HEK293 (cell line): ENCODE measurements at regions not wholly inside any gene's neighbourhood (a gene's known extent, or its start where the extent isn't known, plus 50 kb on each side); places are given as distances from the start of the nearest gene placed in this dataset.
A peak's percentile ranks its signal among the peaks of the same experiment; 100 is the strongest.

Experiments
- CTCF ChIA-PET: fragments of 350-600 bp; formaldehyde crosslinking; extraction: SDS; loops from one replicate; lab custom pipeline; 2021; ENCODE audit warnings: antibody characterized with exemption; lab: Yijun Ruan, JAX
- POLR2A ChIA-PET: fragments of 300-600 bp; formaldehyde crosslinking; extraction: SDS; loops from one replicate; lab custom pipeline; 2020; ENCODE audit warnings: antibody characterized with exemption, inconsistent platforms; lab: Yijun Ruan, JAX
- H3K27ac ChIP-seq: fragments of 200-500 bp; sonication (Bioruptor generic); 2 replicates; pipeline ENCODE4 v1.5.1; 2014; ENCODE audit warnings: low read depth, low read length, control low read depth, inconsistent platforms; ENCODE audit errors: extremely low read depth
- H3K36me3 ChIP-seq, 2 experiments: fragments of 200-500 bp in 1 of 2; sonication (Bioruptor generic) in 1 of 2; 1 replicate in 1 of 2; 2 replicates in 1 of 2; pipeline ENCODE4 v1.5.1; 2014 to 2017; ENCODE audit warnings: inconsistent platforms in 2 of 2, low read length in 2 of 2; ENCODE audit not compliant: control insufficient read depth in 2 of 2, insufficient read depth in 1 of 2
- H3K4me1 ChIP-seq: fragments of 200-500 bp; sonication (Bioruptor generic); 2 replicates; pipeline ENCODE4 v1.5.1; 2014; ENCODE audit warnings: mild to moderate bottlenecking, low read length, inconsistent platforms; ENCODE audit not compliant: control insufficient read depth, insufficient read depth
- H3K4me3 ChIP-seq: 2 replicates; pipeline ENCODE4 v1.5.1; 2011; ENCODE audit warnings: low read depth, mild to moderate bottlenecking, control low read depth, low read length, moderate library complexity
- H3K9me3 ChIP-seq: fragments of 200-500 bp; sonication (Bioruptor generic); 2 replicates; pipeline ENCODE4 v1.5.1; 2014; ENCODE audit warnings: low read depth, low read length, inconsistent platforms; ENCODE audit not compliant: control insufficient read depth, insufficient read depth
- BCL11B ChIP-seq: fragments of 450-650 bp; formaldehyde crosslinking; IDR thresholded peaks from 2 replicates; pipeline ENCODE4 v1.5.1; 2016; ENCODE audit warnings: low read depth, missing biosample characterization, missing genetic modification characterization
- FEZF1 ChIP-seq: fragments of 450-650 bp; formaldehyde crosslinking; IDR thresholded peaks from 2 replicates; pipeline ENCODE4 v1.5.1; 2016; ENCODE audit warnings: missing biosample characterization, missing genetic modification characterization
- HOXA7 ChIP-seq: sonication (generic); formaldehyde crosslinking; IDR thresholded peaks from 2 replicates; pipeline ENCODE4 v1.8.1; 2022; ENCODE audit warnings: missing genetic modification reagents, borderline replicate concordance
- KLF10 ChIP-seq: fragments of 450-650 bp; IDR thresholded peaks from 2 replicates; pipeline ENCODE4 v1.5.1; 2018; ENCODE audit warnings: missing biosample characterization, mild to moderate bottlenecking, missing genetic modification characterization
- PRDM1 ChIP-seq: fragments of 450-650 bp; formaldehyde crosslinking; IDR thresholded peaks from 2 replicates; pipeline ENCODE4; 2016; ENCODE audit warnings: missing biosample characterization, missing genetic modification characterization
- ZNF114 ChIP-seq: fragments of 450-650 bp; formaldehyde crosslinking; IDR thresholded peaks from 2 replicates; pipeline ENCODE4 v1.5.0; 2017; ENCODE audit warnings: missing biosample characterization, missing genetic modification characterization
- ZNF174 ChIP-seq: fragments of 450-650 bp; formaldehyde crosslinking; IDR thresholded peaks from 2 replicates; pipeline ENCODE4 v1.5.0; 2017; ENCODE audit warnings: missing biosample characterization, mild to moderate bottlenecking, missing genetic modification characterization
- ZNF211 ChIP-seq: fragments of 450-650 bp; formaldehyde crosslinking; IDR thresholded peaks from 2 replicates; pipeline ENCODE4 v1.5.1; 2016; ENCODE audit warnings: low read depth, missing biosample characterization, missing genetic modification characterization
- ZNF266 ChIP-seq: fragments of 450-650 bp; formaldehyde crosslinking; IDR thresholded peaks from 2 replicates; pipeline ENCODE4 v1.5.1; 2016; ENCODE audit warnings: missing biosample characterization, missing genetic modification characterization, low read depth
- ZNF274 ChIP-seq, 2 experiments: fragments of 200-500 bp in 1 of 2; fragments of 450-650 bp in 1 of 2; sonication (Bioruptor generic) in 1 of 2; formaldehyde crosslinking in 1 of 2; IDR thresholded peaks; 2 replicates each; pipeline versions ENCODE4 v1.5.1 to v1.6.1; 2014 to 2016; ENCODE audit warnings: borderline replicate concordance in 1 of 2, inconsistent platforms in 1 of 2, low read length in 1 of 2, missing biosample characterization in 1 of 2, missing genetic modification characterization in 1 of 2
- ZNF335 ChIP-seq: fragments of 450-650 bp; formaldehyde crosslinking; conservative IDR thresholded peaks from 2 replicates; pipeline ENCODE4 v1.5.1; 2016; ENCODE audit warnings: missing biosample characterization, missing genetic modification characterization
- ZNF596 ChIP-seq: fragments of 450-650 bp; IDR thresholded peaks from 2 replicates; pipeline ENCODE4 v1.5.0; 2018; ENCODE audit warnings: missing biosample characterization, mild to moderate bottlenecking, missing genetic modification characterization, moderate library complexity
- ZNF654 ChIP-seq: fragments of 450-650 bp; formaldehyde crosslinking; IDR thresholded peaks from 2 replicates; pipeline ENCODE4 v1.5.1; 2016; ENCODE audit warnings: low read depth, missing biosample characterization, missing genetic modification characterization
- ZNF837 ChIP-seq: fragments of 450-650 bp; formaldehyde crosslinking; IDR thresholded peaks from 2 replicates; pipeline ENCODE4 v1.5.1; 2016; ENCODE audit warnings: missing biosample characterization, missing genetic modification characterization
- TF ChIP-seq, protein P1 (sequence below): fragments of 450-650 bp; formaldehyde crosslinking; IDR thresholded peaks from 2 replicates; pipeline ENCODE4; 2016; ENCODE audit warnings: missing biosample characterization, missing genetic modification characterization
- TF ChIP-seq, protein P2 (sequence below): fragments of 450-650 bp; formaldehyde crosslinking; optimal IDR thresholded peaks from 2 replicates; pipeline ENCODE3; 2016; ENCODE audit warnings: missing biosample characterization, mild to moderate bottlenecking, missing genetic modification characterization
- TF ChIP-seq, protein P3 (sequence below): fragments of 450-650 bp; formaldehyde crosslinking; IDR thresholded peaks from 2 replicates; pipeline ENCODE4 v1.5.1; 2016; ENCODE audit warnings: missing biosample characterization, missing genetic modification characterization
- TF ChIP-seq, protein P4 (sequence below): fragments of 450-650 bp; formaldehyde crosslinking; IDR thresholded peaks from 2 replicates; pipeline ENCODE4 v1.5.1; 2016; ENCODE audit warnings: missing biosample characterization, missing genetic modification characterization, low read depth
- TF ChIP-seq, protein P5 (sequence below): fragments of 450-650 bp; formaldehyde crosslinking; IDR thresholded peaks from 2 replicates; pipeline ENCODE4 v1.5.1; 2016; ENCODE audit warnings: missing biosample characterization, missing genetic modification characterization

DNA sequence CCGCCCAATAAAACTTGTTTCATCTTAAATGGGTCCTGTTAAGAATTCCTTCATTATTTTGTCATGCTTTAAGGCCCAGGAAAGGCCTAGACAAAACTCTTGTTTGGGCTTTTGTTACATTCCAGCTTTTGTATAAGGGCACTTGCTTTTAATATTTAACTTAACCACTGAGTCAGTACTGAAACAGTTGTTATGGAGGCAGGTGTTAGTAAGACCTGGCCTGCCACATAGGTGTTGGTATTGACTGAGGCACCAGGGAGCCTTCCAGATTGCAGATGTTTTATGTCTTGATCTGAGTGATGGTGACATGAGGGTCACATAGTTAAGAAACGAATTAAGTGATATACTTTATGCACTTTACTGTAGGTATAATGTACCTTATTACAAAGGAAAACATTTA lies 274.9 kb upstream of the TGFBR2 start:
- POLR2A ChIA-PET: no interaction called here
- no peaks in the 10 kb centered on the region for H3K36me3 ChIP-seq

DNA sequence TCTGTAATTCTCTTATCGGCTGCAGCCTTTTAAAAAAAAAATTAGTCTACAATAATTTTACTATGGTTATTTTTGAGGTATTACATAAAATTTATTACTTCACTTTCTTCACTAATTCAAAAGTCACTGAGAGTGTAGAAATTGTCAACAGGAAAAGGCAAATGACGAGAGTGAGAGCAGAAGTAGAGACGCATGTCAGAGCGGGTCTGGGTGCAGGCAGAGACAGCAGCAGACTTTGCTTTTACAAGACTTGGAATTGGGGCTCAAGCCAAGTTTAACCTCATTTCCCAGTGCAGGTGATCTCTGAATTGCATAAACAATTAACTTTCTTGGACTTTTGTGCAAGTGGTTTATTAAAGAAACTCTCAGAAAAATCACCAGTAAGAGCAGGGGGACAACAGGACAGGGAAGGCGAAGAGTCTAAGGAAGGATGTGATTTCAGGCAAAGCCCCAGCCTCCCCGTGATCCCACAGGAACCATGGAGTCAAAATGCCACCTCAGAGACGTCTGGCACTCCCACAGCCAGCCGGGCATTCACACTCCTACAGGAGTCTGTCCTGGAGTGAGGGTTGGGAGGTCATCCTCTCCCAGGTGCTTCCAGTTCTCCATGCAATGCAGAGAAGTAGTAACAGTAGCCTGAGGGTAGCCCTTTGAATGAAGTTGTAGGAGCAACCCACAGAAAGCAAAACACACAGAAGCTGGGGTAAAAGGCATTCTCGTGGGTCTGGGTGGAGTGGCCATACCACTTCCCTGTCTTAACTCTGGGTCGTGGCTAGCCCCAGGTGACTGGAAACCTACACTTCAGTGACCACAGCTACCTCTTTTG lies 274.0 kb upstream of the TGFBR2 start:
- Histone ChIP-seq H3K27ac (no peak overlapping the region), H3K9me3 (no peaks in the 10 kb centered on the region), H3K4me3 (no peak overlapping the region), H3K4me1 (no peaks in the 10 kb centered on the region), H3K36me3 (no peaks in the 10 kb centered on the region)
- ChIA-PET CTCF (interaction anchor here (1.8 kb wide), 1 partner anchor 13 kb away, joined by 4 read pairs; no protein-coding TSS in a partner anchor), POLR2A (no interaction called here)
- TF ChIP-seq ZNF335 (tag by site-specific recombination): 0 out of 2 replicates have a peak, but pooled peaks have one; percentile 15
- no peak for TF ChIP-seq ZNF266 (tag by site-specific recombination)
- no peak for TF ChIP-seq ZNF114 (tag by site-specific recombination)
- 0 out of 2 replicates have a peak, but pooled peaks have one; percentile 16 for TF ChIP-seq PRDM1 (tag by site-specific recombination)

More for the DNA sequence above, 274.9 kb upstream of the TGFBR2 start:
- CTCF ChIA-PET: interaction anchor here (1.8 kb wide), 1 partner anchor 12 kb away, joined by 4 read pairs; no protein-coding TSS in a partner anchor
- H3K9me3 ChIP-seq: no peaks in the 10 kb centered on the region
- TF ChIP-seq, protein P1, sequence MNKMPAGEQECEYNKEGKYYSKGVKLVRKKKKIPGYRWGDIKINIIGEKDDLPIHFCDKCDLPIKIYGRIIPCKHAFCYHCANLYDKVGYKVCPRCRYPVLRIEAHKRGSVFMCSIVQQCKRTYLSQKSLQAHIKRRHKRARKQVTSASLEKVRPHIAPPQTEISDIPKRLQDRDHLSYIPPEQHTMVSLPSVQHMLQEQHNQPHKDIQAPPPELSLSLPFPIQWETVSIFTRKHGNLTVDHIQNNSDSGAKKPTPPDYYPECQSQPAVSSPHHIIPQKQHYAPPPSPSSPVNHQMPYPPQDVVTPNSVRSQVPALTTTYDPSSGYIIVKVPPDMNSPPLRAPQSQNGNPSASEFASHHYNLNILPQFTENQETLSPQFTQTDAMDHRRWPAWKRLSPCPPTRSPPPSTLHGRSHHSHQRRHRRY (tag by site-specific recombination): no peak
- TF ChIP-seq KLF10 (tag by site-specific recombination): no peak
- no peak for TF ChIP-seq ZNF211
- TF ChIP-seq ZNF654: no peak
- TF ChIP-seq FEZF1 (tag by site-specific recombination): no peak
- no peak for TF ChIP-seq HOXA7 (CRISPR knock-in tag)
- no peak for TF ChIP-seq ZNF837 (tag by site-specific recombination)
- TF ChIP-seq, protein P2, sequence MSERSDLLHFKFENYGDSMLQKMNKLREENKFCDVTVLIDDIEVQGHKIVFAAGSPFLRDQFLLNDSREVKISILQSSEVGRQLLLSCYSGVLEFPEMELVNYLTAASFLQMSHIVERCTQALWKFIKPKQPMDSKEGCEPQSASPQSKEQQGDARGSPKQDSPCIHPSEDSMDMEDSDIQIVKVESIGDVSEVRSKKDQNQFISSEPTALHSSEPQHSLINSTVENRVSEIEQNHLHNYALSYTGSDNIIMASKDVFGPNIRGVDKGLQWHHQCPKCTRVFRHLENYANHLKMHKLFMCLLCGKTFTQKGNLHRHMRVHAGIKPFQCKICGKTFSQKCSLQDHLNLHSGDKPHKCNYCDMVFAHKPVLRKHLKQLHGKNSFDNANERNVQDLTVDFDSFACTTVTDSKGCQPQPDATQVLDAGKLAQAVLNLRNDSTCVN (tag by site-specific recombination): no peak
- H3K4me1 ChIP-seq: no peaks in the 10 kb centered on the region
- H3K4me3 ChIP-seq: no peak overlapping the region
- no peak overlapping the region for H3K27ac ChIP-seq

DNA sequence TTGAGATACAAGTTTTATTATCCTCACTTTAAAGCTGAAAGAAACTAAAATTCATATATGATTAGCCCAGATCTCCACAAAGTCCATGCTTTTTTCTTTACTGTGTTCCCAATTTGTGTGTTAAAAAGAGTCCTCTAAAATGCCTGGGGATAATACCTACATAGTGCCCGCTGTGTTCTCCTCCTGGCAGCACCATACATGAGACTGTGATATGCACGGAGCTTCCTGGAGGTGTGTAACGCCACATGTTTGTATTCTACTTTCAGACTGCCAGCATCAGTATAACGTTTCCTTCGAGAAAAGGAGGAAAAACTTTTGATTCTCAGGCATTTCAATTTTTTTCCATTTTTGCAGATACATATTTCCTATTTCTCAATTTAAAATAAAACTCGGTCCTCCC lies 273.3 kb upstream of the TGFBR2 start:
- no peaks in the 10 kb centered on the region for H3K9me3 ChIP-seq
- H3K4me1 ChIP-seq: no peaks in the 10 kb centered on the region
- no peak overlapping the region for H3K4me3 ChIP-seq
- TF ChIP-seq BCL11B (tag by site-specific recombination) (no peak), HOXA7 (CRISPR knock-in tag) (no peak), ZNF596 (no peak), ZNF174 (tag by site-specific recombination) (no peak), ZNF274 (IDR thresholded peaks at IDR 0.05; ENCODE audit: low read length) (no peak), ZNF274 (tag by site-specific recombination; IDR thresholded peaks at IDR 0.05; ENCODE audit: borderline replicate concordance) (no peak)
- TF ChIP-seq, protein P3, sequence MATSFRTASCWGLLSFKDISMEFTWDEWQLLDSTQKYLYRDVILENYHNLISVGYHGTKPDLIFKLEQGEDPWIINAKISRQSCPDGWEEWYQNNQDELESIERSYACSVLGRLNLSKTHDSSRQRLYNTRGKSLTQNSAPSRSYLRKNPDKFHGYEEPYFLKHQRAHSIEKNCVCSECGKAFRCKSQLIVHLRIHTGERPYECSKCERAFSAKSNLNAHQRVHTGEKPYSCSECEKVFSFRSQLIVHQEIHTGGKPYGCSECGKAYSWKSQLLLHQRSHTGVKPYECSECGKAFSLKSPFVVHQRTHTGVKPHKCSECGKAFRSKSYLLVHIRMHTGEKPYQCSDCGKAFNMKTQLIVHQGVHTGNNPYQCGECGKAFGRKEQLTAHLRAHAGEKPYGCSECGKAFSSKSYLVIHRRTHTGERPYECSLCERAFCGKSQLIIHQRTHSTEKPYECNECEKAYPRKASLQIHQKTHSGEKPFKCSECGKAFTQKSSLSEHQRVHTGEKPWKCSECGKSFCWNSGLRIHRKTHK (tag by site-specific recombination): no peak
- TF ChIP-seq, protein P4, sequence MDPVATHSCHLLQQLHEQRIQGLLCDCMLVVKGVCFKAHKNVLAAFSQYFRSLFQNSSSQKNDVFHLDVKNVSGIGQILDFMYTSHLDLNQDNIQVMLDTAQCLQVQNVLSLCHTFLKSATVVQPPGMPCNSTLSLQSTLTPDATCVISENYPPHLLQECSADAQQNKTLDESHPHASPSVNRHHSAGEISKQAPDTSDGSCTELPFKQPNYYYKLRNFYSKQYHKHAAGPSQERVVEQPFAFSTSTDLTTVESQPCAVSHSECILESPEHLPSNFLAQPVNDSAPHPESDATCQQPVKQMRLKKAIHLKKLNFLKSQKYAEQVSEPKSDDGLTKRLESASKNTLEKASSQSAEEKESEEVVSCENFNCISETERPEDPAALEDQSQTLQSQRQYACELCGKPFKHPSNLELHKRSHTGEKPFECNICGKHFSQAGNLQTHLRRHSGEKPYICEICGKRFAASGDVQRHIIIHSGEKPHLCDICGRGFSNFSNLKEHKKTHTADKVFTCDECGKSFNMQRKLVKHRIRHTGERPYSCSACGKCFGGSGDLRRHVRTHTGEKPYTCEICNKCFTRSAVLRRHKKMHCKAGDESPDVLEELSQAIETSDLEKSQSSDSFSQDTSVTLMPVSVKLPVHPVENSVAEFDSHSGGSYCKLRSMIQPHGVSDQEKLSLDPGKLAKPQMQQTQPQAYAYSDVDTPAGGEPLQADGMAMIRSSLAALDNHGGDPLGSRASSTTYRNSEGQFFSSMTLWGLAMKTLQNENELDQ (tag by site-specific recombination): no peak
- TF ChIP-seq, protein P5, sequence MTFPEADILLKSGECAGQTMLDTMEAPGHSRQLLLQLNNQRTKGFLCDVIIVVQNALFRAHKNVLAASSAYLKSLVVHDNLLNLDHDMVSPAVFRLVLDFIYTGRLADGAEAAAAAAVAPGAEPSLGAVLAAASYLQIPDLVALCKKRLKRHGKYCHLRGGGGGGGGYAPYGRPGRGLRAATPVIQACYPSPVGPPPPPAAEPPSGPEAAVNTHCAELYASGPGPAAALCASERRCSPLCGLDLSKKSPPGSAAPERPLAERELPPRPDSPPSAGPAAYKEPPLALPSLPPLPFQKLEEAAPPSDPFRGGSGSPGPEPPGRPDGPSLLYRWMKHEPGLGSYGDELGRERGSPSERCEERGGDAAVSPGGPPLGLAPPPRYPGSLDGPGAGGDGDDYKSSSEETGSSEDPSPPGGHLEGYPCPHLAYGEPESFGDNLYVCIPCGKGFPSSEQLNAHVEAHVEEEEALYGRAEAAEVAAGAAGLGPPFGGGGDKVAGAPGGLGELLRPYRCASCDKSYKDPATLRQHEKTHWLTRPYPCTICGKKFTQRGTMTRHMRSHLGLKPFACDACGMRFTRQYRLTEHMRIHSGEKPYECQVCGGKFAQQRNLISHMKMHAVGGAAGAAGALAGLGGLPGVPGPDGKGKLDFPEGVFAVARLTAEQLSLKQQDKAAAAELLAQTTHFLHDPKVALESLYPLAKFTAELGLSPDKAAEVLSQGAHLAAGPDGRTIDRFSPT (tag by site-specific recombination): no peak
- H3K36me3 ChIP-seq: no peaks in the 10 kb centered on the region
- H3K27ac ChIP-seq: no peak overlapping the region
- ChIA-PET CTCF (no interaction called here), POLR2A (no interaction called here)
